ENCODE measurements at regions not wholly inside any gene's neighbourhood (a gene's known extent, or its start where the extent isn't known, plus 50 kb on each side); places are given as distances from the start of the nearest gene placed in this dataset.

DNA sequence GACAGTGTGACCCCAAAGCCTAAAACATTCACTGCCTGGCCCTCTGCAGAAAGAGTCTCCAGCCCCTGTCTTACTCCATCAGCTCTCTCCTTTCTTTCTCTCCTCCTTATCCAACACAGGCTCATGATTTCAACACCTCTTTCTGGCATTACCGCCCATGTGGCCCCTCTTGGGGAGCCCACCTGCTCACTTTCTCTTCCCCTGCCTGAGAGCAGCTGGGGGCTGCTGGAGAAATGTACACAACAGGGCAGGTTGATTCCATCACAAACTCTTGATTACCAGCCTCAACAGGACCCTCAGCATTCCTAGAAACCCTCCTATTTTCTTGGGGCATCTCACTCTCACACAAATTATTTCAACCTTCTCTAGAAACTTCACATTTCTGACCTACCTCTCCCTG lies 98.3 kb downstream of the ABHD5 start:
- Histone ChIP-seq H3K27me3 (replicated peaks in 1 of 2; ENCODE audit: control insufficient read depth in 2 of 2, insufficient read depth in 2 of 2, low read length in 1 of 2) (peaks cover 0 to 1% of the 10 kb centered on the region in 2 experiments; a peak in 3 of 4 replicates), H3K27ac (ENCODE audit: control insufficient read depth, insufficient read depth) (no peak overlapping the region), H3K36me3 (ENCODE audit: control insufficient read depth in 2 of 2, insufficient read depth in 2 of 2, low read length in 1 of 2) (no peaks in the 10 kb centered on the region), H3K9ac (ENCODE audit: control insufficient read depth, insufficient read depth, low read length) (no peak overlapping the region), H3K9me3 (replicated peaks; ENCODE audit: control insufficient read depth, insufficient read depth, low read length) (no peaks in the 10 kb centered on the region), H4K20me1 (ENCODE audit: control insufficient read depth, insufficient read depth) (no peaks in the 10 kb centered on the region), H3K4me3 (no peak overlapping the region), H3K4me2 (ENCODE audit: control insufficient read depth, insufficient read depth) (no peak overlapping the region), H2AFZ (ENCODE audit: control insufficient read depth, low read depth, low read length) (no peak overlapping the region), H3K79me2 (ENCODE audit: control insufficient read depth, insufficient read depth, low read length) (no peaks in the 10 kb centered on the region), H3K4me1 (ENCODE audit: control insufficient read depth, insufficient read depth, low read length) (no peaks in the 10 kb centered on the region)
- CTCF ChIA-PET: no interaction called here
- SMC1A ChIA-PET (ENCODE audit: uncharacterized antibody, unreplicated experiment): no interaction called here
- ATAC-seq (no peak), DNase-seq (ENCODE audit: low read depth, low spot score) (no peak), FAIRE-seq (no peak)
- RAD21 ChIA-PET (ENCODE audit: unreplicated experiment): no interaction called here
- WGBS (ENCODE audit: insufficient coverage, insufficient replicate concordance, low lambda C conversion rate, missing lambda C conversion rate): 0% methylated on average over 1 of the region's 1 CpG
- in situ Hi-C loops (cut with MboI) (no loop called here), intact Hi-C loops (cut with micrococcal nuclease; ENCODE audit: unreplicated experiment) (no loop called here)
- POLR2A ChIA-PET: no interaction called here
- TF ChIP-seq PML (IDR thresholded peaks at IDR 0.05; ENCODE audit: low read length) (no peak), KDM1A (IDR thresholded peaks at IDR 0.05; ENCODE audit: borderline replicate concordance) (no peak), SUPT20H (IDR thresholded peaks at IDR 0.05; ENCODE audit: borderline replicate concordance, control insufficient read depth, low read depth, low read length) (no peak), SP1 (IDR thresholded peaks at IDR 0.05; ENCODE audit: low read depth, low read length) (no peak), CBX5 (IDR thresholded peaks at IDR 0.05; ENCODE audit: low read depth) (no peak), TBL1XR1 (IDR thresholded peaks at IDR 0.05; ENCODE audit: low read depth, low read length) (no peak), KAT2A (conservative IDR thresholded peaks at IDR 0.05; ENCODE audit: control insufficient read depth, low read depth, low read length) (no peak), MYC (IDR thresholded peaks at IDR 0.05; ENCODE audit: insufficient read depth, insufficient read length, insufficient replicate concordance, low read length, severe bottlenecking) (no peak), EGR1 (IDR thresholded peaks at IDR 0.05; ENCODE audit: borderline replicate concordance in 1 of 2, low read depth in 2 of 2, low read length in 2 of 2) (no peak), PAX8 (IDR thresholded peaks at IDR 0.05) (no peak), GABPA (IDR thresholded peaks at IDR 0.05; ENCODE audit: low read depth) (no peak), ESRRA (IDR thresholded peaks at IDR 0.05; ENCODE audit: low read length) (no peak)
- TF ChIP-seq, protein P1, sequence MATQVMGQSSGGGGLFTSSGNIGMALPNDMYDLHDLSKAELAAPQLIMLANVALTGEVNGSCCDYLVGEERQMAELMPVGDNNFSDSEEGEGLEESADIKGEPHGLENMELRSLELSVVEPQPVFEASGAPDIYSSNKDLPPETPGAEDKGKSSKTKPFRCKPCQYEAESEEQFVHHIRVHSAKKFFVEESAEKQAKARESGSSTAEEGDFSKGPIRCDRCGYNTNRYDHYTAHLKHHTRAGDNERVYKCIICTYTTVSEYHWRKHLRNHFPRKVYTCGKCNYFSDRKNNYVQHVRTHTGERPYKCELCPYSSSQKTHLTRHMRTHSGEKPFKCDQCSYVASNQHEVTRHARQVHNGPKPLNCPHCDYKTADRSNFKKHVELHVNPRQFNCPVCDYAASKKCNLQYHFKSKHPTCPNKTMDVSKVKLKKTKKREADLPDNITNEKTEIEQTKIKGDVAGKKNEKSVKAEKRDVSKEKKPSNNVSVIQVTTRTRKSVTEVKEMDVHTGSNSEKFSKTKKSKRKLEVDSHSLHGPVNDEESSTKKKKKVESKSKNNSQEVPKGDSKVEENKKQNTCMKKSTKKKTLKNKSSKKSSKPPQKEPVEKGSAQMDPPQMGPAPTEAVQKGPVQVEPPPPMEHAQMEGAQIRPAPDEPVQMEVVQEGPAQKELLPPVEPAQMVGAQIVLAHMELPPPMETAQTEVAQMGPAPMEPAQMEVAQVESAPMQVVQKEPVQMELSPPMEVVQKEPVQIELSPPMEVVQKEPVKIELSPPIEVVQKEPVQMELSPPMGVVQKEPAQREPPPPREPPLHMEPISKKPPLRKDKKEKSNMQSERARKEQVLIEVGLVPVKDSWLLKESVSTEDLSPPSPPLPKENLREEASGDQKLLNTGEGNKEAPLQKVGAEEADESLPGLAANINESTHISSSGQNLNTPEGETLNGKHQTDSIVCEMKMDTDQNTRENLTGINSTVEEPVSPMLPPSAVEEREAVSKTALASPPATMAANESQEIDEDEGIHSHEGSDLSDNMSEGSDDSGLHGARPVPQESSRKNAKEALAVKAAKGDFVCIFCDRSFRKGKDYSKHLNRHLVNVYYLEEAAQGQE (IDR thresholded peaks at IDR 0.05; ENCODE audit: low read depth, low read length): no peak
- TF ChIP-seq, protein P2, sequence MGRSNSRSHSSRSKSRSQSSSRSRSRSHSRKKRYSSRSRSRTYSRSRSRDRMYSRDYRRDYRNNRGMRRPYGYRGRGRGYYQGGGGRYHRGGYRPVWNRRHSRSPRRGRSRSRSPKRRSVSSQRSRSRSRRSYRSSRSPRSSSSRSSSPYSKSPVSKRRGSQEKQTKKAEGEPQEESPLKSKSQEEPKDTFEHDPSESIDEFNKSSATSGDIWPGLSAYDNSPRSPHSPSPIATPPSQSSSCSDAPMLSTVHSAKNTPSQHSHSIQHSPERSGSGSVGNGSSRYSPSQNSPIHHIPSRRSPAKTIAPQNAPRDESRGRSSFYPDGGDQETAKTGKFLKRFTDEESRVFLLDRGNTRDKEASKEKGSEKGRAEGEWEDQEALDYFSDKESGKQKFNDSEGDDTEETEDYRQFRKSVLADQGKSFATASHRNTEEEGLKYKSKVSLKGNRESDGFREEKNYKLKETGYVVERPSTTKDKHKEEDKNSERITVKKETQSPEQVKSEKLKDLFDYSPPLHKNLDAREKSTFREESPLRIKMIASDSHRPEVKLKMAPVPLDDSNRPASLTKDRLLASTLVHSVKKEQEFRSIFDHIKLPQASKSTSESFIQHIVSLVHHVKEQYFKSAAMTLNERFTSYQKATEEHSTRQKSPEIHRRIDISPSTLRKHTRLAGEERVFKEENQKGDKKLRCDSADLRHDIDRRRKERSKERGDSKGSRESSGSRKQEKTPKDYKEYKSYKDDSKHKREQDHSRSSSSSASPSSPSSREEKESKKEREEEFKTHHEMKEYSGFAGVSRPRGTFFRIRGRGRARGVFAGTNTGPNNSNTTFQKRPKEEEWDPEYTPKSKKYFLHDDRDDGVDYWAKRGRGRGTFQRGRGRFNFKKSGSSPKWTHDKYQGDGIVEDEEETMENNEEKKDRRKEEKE (IDR thresholded peaks at IDR 0.05): no peak
- TF ChIP-seq, protein P3, sequence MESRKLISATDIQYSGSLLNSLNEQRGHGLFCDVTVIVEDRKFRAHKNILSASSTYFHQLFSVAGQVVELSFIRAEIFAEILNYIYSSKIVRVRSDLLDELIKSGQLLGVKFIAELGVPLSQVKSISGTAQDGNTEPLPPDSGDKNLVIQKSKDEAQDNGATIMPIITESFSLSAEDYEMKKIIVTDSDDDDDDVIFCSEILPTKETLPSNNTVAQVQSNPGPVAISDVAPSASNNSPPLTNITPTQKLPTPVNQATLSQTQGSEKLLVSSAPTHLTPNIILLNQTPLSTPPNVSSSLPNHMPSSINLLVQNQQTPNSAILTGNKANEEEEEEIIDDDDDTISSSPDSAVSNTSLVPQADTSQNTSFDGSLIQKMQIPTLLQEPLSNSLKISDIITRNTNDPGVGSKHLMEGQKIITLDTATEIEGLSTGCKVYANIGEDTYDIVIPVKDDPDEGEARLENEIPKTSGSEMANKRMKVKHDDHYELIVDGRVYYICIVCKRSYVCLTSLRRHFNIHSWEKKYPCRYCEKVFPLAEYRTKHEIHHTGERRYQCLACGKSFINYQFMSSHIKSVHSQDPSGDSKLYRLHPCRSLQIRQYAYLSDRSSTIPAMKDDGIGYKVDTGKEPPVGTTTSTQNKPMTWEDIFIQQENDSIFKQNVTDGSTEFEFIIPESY (IDR thresholded peaks at IDR 0.05): no peak
- no TSS peak for BruUV-seq (replicated peaks)
